Stimulated activated CD8-positive, alpha-beta memory T cell treated with anti-CD3 and anti-CD28 coated beads, Interleukin-2, amount 100 ng/mL, for 1 hour (primary cell): ENCODE measurements at regions not wholly inside any gene's neighbourhood (a gene's known extent, or its start where the extent isn't known, plus 50 kb on each side); places are given as distances from the start of the nearest gene placed in this dataset.
"Not testable (repeated sequence)": the region's sequence is repeated elsewhere in the genome, so short reads cannot be mapped to it uniquely, and the experiment has no call there.

ENCODE experiments used
- DNase-seq, 2 donors: peaks; one replicate each; pipeline ENCODE4 v3.0.0-alpha.2; 2020; ENCODE audit warnings: low read depth in 2 of 2

DNA sequence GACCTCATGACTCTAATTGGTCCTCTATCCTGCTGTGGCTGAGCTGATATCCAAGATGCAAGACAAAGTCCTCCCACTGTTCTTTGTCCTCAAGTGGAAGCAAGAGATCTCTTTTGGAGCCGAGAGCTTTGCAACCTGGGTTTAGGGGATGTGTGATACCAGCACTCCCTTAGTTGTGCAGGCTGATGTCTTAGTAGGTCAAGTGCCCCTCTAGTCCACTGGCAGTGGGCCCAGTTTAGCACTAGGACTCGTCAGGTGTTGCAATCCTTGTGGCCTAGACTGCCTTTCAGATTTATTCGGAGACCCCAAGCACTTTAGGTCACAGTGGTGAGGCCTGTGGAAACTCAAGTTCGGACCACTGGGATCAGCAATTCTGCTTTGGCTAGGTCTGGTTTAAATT lies 64.0 kb downstream of the GPRASP3 start:
- DNase-seq, result no peak

GRCh38 chrX:102787283-102787682 lies 66.7 kb downstream of the GPRASP3 start:
- DNase-seq, result no peak

DNA sequence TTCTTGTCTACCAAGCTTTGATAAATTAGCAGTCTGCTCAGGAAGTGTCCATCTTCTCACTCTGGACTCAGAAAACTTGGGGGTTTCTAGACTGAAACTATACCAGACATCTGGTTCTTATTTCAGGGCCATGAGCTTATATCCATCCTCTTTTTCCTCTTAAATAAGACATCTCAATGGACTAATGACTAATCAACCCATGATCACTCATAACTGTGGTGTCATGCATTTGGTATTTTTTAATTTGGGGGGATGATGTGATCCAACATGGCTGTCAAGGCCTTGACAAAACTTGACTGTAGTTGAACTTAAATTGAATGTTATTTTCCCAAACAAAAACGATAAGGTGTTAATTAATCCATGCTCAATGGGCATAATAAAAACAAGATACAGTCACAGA lies 87.8 kb downstream of the GPRASP3 start:
- DNase-seq, result no peak

DNA sequence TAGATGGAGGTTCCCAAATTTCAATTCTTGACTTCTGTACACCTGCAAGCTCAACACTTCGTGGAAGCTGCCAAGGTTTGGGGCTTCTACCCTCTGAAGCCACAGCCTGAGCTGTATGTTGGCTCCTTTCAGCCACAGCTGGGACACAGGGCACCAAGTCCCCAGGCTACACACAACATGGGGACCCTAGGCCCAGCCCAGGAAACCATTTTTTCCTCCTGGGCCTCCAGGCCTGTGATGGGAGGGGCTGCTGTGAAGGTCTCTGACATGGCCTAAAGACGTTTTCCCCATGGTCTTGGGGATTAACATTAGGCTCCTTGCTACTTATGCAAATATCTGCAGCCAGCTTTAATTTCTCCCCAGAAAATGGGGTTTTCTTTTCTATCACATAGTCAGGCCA lies 97.7 kb downstream of the GPRASP3 start:
- DNase-seq, result not testable (repeated sequence)

DNA sequence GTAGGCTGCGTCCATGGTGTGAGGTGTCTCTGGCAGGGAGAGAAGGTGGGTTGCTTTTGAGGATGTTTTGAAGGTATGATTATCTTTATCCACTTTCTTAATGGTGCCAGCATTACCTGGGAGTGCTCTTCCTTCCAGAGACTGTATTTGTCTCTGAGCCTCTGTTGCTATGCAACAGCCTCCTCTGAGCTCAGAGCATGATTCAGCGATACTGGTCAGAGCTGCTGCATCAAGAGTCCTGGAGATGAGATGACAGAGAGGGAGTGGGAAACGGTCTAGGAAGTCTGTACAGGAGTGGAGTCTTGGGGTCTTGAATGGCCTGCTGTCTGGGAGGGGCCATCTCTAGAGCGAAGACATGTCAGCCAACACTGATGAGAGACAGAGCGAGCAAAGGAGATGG lies 104.4 kb upstream of the RAB40AL start:
- no peak for DNase-seq

DNA sequence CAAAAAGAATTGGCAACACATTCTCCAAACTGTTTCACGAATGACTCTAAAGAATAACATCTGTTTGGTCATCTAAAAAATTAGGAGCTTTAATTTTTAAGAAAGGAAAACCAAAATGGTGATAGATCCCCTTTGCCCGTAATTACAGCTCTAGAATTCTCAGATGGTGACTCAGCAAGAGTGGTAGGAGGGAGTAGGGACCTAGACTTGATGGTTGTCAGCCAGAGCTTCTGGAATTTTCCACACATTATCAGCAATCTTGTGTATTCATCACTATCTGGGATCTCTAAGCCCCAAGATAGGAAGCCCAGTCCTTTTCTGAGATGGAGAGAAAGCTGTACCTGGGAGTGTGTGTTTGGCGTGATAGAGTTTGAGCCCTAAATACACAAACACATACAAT lies 103.9 kb upstream of the RAB40AL start:
- DNase-seq, result no peak

- DNase-seq, result no peak
Observed at GRCh38 chrX:102835504-102836146, 101.4 kb upstream of the RAB40AL start.

DNA sequence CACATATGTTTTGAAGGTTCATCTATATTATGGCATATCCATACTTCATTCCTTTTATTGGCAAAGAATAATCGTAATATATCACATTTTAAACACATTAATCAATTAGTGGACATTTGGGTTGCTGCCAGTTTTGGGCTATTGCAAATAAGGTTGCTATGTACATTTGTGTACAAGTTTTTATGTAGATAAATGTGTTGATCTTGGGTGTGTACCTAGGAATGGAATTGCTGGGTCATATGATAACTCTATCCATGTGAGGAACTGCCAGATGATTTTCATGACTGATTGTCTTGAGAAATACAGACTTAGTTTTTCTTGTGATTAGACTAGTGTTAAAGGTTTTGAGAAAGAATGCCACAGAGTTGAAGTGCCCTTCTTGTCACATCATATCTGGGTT lies 99.2 kb upstream of the RAB40AL start:
- no peak for DNase-seq

GRCh38 chrX:102840871-102841705 lies 96.0 kb upstream of the RAB40AL start:
- no peak for DNase-seq

- DNase-seq, result no peak
Observed at GRCh38 chrX:102841706-102842003, 95.4 kb upstream of the RAB40AL start.

DNA sequence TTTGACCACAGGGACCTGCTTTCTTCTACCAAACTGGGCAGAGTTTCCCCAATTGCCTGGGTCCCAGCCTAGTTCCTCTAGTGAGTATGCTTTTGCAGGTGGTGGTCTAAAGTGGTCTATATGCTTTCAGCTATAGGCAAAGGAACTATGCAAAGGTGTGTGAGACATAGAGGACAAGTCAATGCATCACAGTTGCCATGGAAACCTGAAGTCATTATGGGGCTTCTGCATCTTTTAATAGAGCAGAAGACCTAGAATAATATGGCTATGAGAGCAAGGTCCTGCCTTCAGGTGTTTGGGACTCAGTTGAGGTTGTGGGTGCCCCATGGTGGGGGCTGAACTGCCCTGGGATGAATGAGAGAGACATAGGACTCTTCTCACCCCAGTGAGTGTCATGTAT lies 92.1 kb upstream of the RAB40AL start:
- DNase-seq, result no peak

DNA sequence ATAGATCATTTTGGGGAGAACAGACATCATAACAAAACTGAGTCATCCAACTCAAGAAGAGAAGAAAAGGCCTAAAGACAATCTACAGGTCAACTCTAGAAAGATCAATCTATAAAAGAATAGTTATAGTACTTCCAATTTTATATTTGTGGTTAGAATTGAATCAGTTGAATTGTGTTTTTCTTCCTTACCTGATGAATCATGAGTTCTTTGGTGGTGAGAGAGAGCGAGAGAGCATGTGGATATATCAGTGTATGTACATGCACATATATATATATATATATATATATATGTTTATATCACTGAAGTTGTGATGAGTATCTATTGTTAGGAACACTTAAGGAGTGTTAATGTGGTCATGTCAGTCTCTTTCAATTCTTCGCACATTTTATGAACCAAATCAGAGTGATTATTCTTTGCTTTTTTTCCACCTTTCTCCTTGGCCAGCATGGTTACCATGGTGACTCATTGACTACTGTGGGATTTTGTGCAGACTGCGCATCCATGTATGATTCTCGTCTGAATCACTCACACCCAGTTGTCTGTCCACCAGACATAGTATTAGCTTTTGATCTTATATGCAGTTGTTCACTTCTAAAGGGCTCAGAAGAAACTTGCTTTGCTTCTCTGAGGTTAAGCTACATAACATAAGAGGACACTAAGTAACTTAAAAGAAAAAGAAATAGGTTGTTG lies 90.4 kb upstream of the RAB40AL start:
- no peak for DNase-seq

DNA sequence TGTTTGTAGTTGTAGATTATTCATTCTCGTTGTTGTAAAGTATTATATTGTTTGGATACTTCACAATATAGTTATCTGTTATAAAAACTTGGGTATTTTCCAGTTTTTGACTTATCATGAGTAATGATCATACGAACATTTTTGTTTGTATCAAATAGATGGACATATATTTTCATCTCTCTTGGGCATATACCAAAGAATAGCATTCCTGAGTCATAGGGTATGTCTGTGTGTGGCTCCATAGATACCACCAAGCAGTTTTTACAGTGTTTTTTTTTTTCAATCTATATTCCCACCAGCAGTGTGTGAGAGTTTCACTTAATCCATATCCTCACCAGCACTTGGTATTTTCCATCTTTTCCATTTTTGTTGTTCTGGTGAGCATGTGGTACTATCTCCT lies 89.7 kb upstream of the RAB40AL start:
- DNase-seq, result no peak

DNA sequence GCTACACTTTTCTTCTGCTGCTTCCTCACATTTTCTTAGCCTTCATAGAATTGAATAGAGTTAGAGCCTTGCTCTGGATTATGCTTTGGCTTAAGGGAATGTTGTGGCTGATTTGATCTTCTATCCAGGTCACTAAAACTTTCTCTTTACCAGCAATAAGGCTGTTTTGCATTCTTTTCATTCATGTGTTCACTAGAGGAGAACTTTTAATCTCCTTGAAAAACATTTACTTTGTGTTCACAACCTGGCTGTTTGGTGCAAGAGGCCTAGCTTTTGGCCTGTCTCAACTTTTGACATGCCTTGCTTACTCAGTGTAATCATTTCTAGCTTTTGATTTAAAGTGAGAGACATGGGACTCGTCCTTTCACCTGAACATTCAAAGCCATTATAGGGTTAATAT lies 87.7 kb upstream of the RAB40AL start:
- no peak for DNase-seq

DNA sequence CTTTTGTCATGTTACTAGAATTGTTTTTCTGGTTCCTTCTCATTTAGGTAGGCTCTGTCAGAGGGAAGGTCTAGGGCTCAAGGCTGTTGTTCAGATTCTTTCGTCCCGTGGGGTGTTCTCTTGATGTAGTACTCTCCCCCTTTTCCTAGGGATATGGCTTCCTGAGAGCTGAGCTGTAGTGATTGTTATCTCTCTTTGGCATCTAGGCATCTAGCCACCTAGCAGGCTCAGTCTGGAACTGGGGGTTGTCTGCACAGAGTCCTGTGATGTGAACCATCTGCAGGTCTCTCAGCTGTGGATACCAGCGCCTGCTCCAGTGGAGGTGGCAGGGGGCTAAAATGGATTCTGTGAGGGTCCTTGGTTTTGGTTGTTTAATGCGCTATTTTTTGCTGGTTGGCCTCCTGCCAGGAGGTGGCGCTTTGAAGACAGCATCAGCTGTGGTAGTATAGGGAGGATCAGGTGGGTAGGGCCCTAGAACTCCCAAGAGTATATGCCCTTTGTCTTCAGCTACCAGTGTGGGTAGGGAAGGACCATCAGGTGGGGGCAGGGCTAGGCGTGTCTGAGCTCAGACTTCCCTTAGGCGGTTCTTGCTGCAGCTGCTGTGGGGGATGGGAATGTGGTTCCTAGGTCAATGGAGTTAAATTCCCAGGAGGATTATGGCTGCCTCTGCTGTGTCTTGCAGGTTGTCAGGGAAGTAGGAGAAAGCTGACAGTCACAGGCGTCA lies 78.1 kb upstream of the RAB40AL start:
- not testable (repeated sequence) for DNase-seq

DNA sequence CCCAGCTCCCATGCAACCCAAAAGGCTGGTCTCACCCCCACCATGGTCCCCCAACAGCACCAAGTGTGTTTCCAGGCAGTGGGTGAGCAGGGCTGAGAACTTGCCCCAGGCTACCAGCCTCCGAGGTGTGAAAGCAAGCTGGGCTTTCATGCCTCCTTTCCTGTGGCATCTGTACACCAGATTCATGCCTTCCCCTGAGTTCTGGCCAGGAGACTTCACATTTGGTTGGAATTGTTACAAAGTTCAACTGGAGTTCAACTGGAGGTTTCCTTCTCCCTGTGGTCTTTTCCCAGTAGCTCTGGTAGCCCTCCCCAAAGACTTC lies 77.6 kb upstream of the RAB40AL start:
- DNase-seq, result no peak

GRCh38 chrX:102860235-102860634 lies 76.8 kb upstream of the RAB40AL start:
- no peak for DNase-seq

GRCh38 chrX:102863735-102864134 lies 73.3 kb upstream of the RAB40AL start:
- peak; percentile 56 to 63 for DNase-seq

- DNase-seq, result no peak
Observed at GRCh38 chrX:102866981-102867656, 70.0 kb upstream of the RAB40AL start.

DNA sequence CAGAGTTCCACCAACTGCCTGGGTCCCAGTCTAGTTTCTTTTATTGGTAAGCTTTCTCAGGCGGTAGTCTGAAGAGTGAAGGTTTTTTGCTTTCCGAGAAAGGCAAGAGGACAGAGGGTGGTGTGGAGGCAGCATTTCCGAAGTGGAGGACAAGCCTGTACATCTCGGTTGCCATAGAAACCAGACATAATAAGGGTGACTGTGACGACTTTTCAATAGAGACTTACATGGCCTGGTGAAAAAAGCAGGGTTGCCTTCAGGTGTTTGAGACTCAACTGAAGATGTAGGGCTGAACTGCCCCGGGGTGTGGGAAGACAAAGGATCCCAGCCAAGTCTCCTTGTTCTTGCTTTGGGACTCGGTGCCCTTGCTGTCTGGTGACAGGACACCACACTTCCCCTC lies 53.6 kb upstream of the RAB40AL start:
- DNase-seq, result no peak
